Activated T-helper 1 cell treated with anti-CD3 and anti-CD28 coated beads, Interleukin-12 subunit alpha, Interleukin-12 subunit beta, Interleukin-2, Interleukin-4 antibody, amounts not matched to agents 30 ng/mL and 10 ng/mL and 1 ng/mL, durations not matched to agents 14 hours and 24 hours and 36 hours (primary cell): ENCODE measurements at regions not wholly inside any gene's neighbourhood (a gene's known extent, or its start where the extent isn't known, plus 50 kb on each side); places are given as distances from the start of the nearest gene placed in this dataset.

Experiments used
- DNase-seq: peaks from one replicate; pipeline ENCODE4 v3.0.0; 2021; ENCODE audit warnings: low spot score
- H3K27ac Mint-ChIP-seq: one replicate; pipeline ENCODE4 v1.8.0; 2021; ENCODE audit warnings: mild to moderate bottlenecking, mixed read lengths
- H3K27me3 Mint-ChIP-seq: one replicate; pipeline ENCODE4 v1.8.0; 2022; ENCODE audit warnings: mild to moderate bottlenecking, moderate library complexity, mixed read lengths; ENCODE audit not compliant: insufficient read depth
- H3K36me3 Mint-ChIP-seq: one replicate; pipeline ENCODE4 v1.8.0; 2021; ENCODE audit warnings: low read depth, mixed read lengths
- H3K4me1 Mint-ChIP-seq: one replicate; pipeline ENCODE4 v1.8.0; 2021; ENCODE audit warnings: low read depth, mixed read lengths
- H3K4me3 Mint-ChIP-seq: one replicate; pipeline ENCODE4 v1.8.0; 2021; ENCODE audit warnings: mild to moderate bottlenecking, moderate library complexity, mixed read lengths
- H3K9me3 Mint-ChIP-seq: one replicate; pipeline ENCODE4 v1.8.0; 2021; ENCODE audit warnings: mixed read lengths
- intact Hi-C: fragments of 100-400 bp; cut with micrococcal nuclease; formaldehyde crosslinking; loops from one replicate; pipeline ENCODE4 v1.15.1; 2024

- H3K36me3 Mint-ChIP-seq, result no peaks in the 10 kb centered on the region
- no peak overlapping the region for H3K4me3 Mint-ChIP-seq
- no peaks in the 10 kb centered on the region for H3K4me1 Mint-ChIP-seq
- intact Hi-C loops, result no loop called here
- no peak for DNase-seq
- no peak overlapping the region for H3K27ac Mint-ChIP-seq
- no peaks in the 10 kb centered on the region for H3K9me3 Mint-ChIP-seq
- no peaks in the 10 kb centered on the region for H3K27me3 Mint-ChIP-seq
Observed at GRCh38 chr14:87840906-87841305, 152.1 kb downstream of the GALC start.

GRCh38 chr14:87838931-87839330 is 154.1 kb downstream of the GALC start:
- H3K27ac Mint-ChIP-seq, result no peak overlapping the region
- no peaks in the 10 kb centered on the region for H3K27me3 Mint-ChIP-seq
- H3K4me3 Mint-ChIP-seq, result no peak overlapping the region
- intact Hi-C loops, result no loop called here
- H3K9me3 Mint-ChIP-seq, result no peaks in the 10 kb centered on the region
- no peaks in the 10 kb centered on the region for H3K4me1 Mint-ChIP-seq
- DNase-seq, result no peak
- H3K36me3 Mint-ChIP-seq, result no peaks in the 10 kb centered on the region

- Mint-ChIP-seq H3K9me3 (no peaks in the 10 kb centered on the region), H3K27me3 (no peaks in the 10 kb centered on the region), H3K36me3 (no peaks in the 10 kb centered on the region), H3K27ac (no peak overlapping the region), H3K4me1 (no peaks in the 10 kb centered on the region), H3K4me3 (no peak overlapping the region)
- intact Hi-C loops, result no loop called here
- DNase-seq, result no peak
Observed at GRCh38 chr14:87837296-87837695, 155.7 kb downstream of the GALC start.

- intact Hi-C loops, result no loop called here
- Mint-ChIP-seq H3K4me1 (no peaks in the 10 kb centered on the region), H3K27me3 (no peaks in the 10 kb centered on the region), H3K4me3 (no peak overlapping the region), H3K9me3 (no peaks in the 10 kb centered on the region), H3K36me3 (no peaks in the 10 kb centered on the region), H3K27ac (no peak overlapping the region)
- DNase-seq, result no peak
Observed at GRCh38 chr14:87834594-87834993, 158.4 kb downstream of the GALC start.

- DNase-seq, result no peak
- H3K27ac Mint-ChIP-seq, result no peak overlapping the region
- H3K4me3 Mint-ChIP-seq, result no peak overlapping the region
- intact Hi-C loops, result no loop called here
- H3K27me3 Mint-ChIP-seq, result no peaks in the 10 kb centered on the region
- H3K4me1 Mint-ChIP-seq, result no peaks in the 10 kb centered on the region
- H3K36me3 Mint-ChIP-seq, result no peaks in the 10 kb centered on the region
- no peaks in the 10 kb centered on the region for H3K9me3 Mint-ChIP-seq
Observed at GRCh38 chr14:87833026-87833425, 160.0 kb downstream of the GALC start.

- no peaks in the 10 kb centered on the region for H3K9me3 Mint-ChIP-seq
- H3K4me1 Mint-ChIP-seq, result no peaks in the 10 kb centered on the region
- DNase-seq, result no peak
- H3K27me3 Mint-ChIP-seq, result no peaks in the 10 kb centered on the region
- no peak overlapping the region for H3K4me3 Mint-ChIP-seq
- intact Hi-C loops, result no loop called here
- no peaks in the 10 kb centered on the region for H3K36me3 Mint-ChIP-seq
- no peak overlapping the region for H3K27ac Mint-ChIP-seq
Observed at GRCh38 chr14:87830443-87831096, 162.4 kb downstream of the GALC start.

GRCh38 chr14:87829543-87829942 is 163.4 kb downstream of the GALC start:
- Mint-ChIP-seq H3K9me3 (no peaks in the 10 kb centered on the region), H3K27me3 (no peaks in the 10 kb centered on the region), H3K4me1 (no peaks in the 10 kb centered on the region), H3K4me3 (no peak overlapping the region), H3K36me3 (no peaks in the 10 kb centered on the region), H3K27ac (no peak overlapping the region)
- intact Hi-C loops, result no loop called here
- DNase-seq, result no peak

- intact Hi-C loops, result no loop called here
- no peaks in the 10 kb centered on the region for H3K9me3 Mint-ChIP-seq
- no peak overlapping the region for H3K4me3 Mint-ChIP-seq
- no peaks in the 10 kb centered on the region for H3K4me1 Mint-ChIP-seq
- no peak for DNase-seq
- no peaks in the 10 kb centered on the region for H3K36me3 Mint-ChIP-seq
- H3K27ac Mint-ChIP-seq, result no peak overlapping the region
- H3K27me3 Mint-ChIP-seq, result peaks cover 3% of the 10 kb centered on the region
Observed at GRCh38 chr14:87824266-87824665, 168.7 kb downstream of the GALC start.

GRCh38 chr14:87816416-87816815 is 176.6 kb downstream of the GALC start:
- H3K27ac Mint-ChIP-seq, result no peak overlapping the region
- no peak overlapping the region for H3K4me3 Mint-ChIP-seq
- no peaks in the 10 kb centered on the region for H3K36me3 Mint-ChIP-seq
- intact Hi-C loops, result no loop called here
- no peaks in the 10 kb centered on the region for H3K4me1 Mint-ChIP-seq
- H3K9me3 Mint-ChIP-seq, result no peaks in the 10 kb centered on the region
- DNase-seq, result no peak
- peaks cover 3% of the 10 kb centered on the region for H3K27me3 Mint-ChIP-seq

- Mint-ChIP-seq H3K27me3 (peaks cover 3% of the 10 kb centered on the region), H3K36me3 (no peaks in the 10 kb centered on the region), H3K9me3 (no peaks in the 10 kb centered on the region), H3K27ac (no peak overlapping the region), H3K4me3 (no peak overlapping the region), H3K4me1 (no peaks in the 10 kb centered on the region)
- no peak for DNase-seq
- intact Hi-C loops, result no loop called here
Observed at GRCh38 chr14:87815121-87815520, 177.9 kb downstream of the GALC start.

GRCh38 chr14:87813686-87814085 is 179.3 kb downstream of the GALC start:
- Mint-ChIP-seq H3K4me1 (no peaks in the 10 kb centered on the region), H3K27me3 (no peaks in the 10 kb centered on the region), H3K27ac (no peak overlapping the region), H3K36me3 (no peaks in the 10 kb centered on the region), H3K9me3 (no peaks in the 10 kb centered on the region), H3K4me3 (no peak overlapping the region)
- DNase-seq, result no peak
- intact Hi-C loops, result no loop called here

- H3K4me1 Mint-ChIP-seq, result no peaks in the 10 kb centered on the region
- H3K27me3 Mint-ChIP-seq, result no peaks in the 10 kb centered on the region
- H3K27ac Mint-ChIP-seq, result no peak overlapping the region
- no peaks in the 10 kb centered on the region for H3K9me3 Mint-ChIP-seq
- no peak for DNase-seq
- intact Hi-C loops, result no loop called here
- no peak overlapping the region for H3K4me3 Mint-ChIP-seq
- H3K36me3 Mint-ChIP-seq, result no peaks in the 10 kb centered on the region
Observed at GRCh38 chr14:87813211-87813610, 179.8 kb downstream of the GALC start.

GRCh38 chr14:87811246-87811645 is 181.7 kb downstream of the GALC start:
- intact Hi-C loops, result no loop called here
- H3K4me3 Mint-ChIP-seq, result no peak overlapping the region
- no peaks in the 10 kb centered on the region for H3K27me3 Mint-ChIP-seq
- no peak overlapping the region for H3K27ac Mint-ChIP-seq
- DNase-seq, result no peak
- H3K36me3 Mint-ChIP-seq, result no peaks in the 10 kb centered on the region
- H3K4me1 Mint-ChIP-seq, result no peaks in the 10 kb centered on the region
- H3K9me3 Mint-ChIP-seq, result no peaks in the 10 kb centered on the region

GRCh38 chr14:87810711-87811110 is 182.3 kb downstream of the GALC start:
- DNase-seq, result no peak
- Mint-ChIP-seq H3K36me3 (no peaks in the 10 kb centered on the region), H3K4me1 (no peaks in the 10 kb centered on the region), H3K4me3 (no peak overlapping the region), H3K27ac (no peak overlapping the region), H3K27me3 (no peaks in the 10 kb centered on the region), H3K9me3 (no peaks in the 10 kb centered on the region)
- intact Hi-C loops, result no loop called here
